ENCODE measurements at regions not wholly inside any gene's neighbourhood (a gene's known extent, or its start where the extent isn't known, plus 50 kb on each side); places are given as distances from the start of the nearest gene placed in this dataset.
A peak's percentile ranks its signal among the peaks of the same experiment; 100 is the strongest.

- no peak for TF ChIP-seq REPIN1 (tag by site-specific recombination; IDR thresholded peaks at IDR 0.05; ENCODE audit: low read depth)
- TF ChIP-seq, protein P1, sequence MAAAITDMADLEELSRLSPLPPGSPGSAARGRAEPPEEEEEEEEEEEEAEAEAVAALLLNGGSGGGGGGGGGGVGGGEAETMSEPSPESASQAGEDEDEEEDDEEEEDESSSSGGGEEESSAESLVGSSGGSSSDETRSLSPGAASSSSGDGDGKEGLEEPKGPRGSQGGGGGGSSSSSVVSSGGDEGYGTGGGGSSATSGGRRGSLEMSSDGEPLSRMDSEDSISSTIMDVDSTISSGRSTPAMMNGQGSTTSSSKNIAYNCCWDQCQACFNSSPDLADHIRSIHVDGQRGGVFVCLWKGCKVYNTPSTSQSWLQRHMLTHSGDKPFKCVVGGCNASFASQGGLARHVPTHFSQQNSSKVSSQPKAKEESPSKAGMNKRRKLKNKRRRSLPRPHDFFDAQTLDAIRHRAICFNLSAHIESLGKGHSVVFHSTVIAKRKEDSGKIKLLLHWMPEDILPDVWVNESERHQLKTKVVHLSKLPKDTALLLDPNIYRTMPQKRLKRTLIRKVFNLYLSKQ (tag by site-specific recombination; IDR thresholded peaks at IDR 0.05; ENCODE audit: borderline replicate concordance), result no peak
These were observed 419.1 kb downstream of the ENC1 start (continued) for GRCh38 chr5:74221413-74221812.

DNA sequence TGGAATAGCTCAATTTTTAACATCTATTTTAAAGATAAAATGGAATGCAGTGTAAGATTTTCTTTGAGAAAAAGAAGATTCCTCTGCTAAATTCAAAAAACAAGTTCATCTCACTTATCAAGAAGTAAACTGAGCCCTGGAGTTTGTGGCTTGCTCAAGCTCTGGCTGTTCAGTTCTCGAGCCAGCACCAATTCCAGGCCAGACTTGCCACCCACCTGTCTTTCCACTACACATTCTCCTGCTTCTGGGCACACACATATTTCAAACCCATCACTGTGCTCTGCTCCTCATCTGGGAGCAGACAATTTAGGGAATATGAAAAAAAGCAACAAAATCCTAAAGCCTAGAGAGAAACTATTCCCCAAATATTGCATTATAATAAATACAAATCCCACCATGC lies 424.5 kb downstream of the ENC1 start:
- ChIA-PET CTCF (interaction anchor here (1.3 kb wide), 1 partner anchor 10 kb away, joined by 7 read pairs; no protein-coding TSS in a partner anchor), POLR2A (no interaction called here)
- Histone ChIP-seq H3K36me3 (ENCODE audit: control insufficient read depth in 2 of 2, insufficient read depth in 1 of 2, low read length in 2 of 2) (no peaks in the 10 kb centered on the region), H3K4me1 (ENCODE audit: control insufficient read depth, insufficient read depth, low read length) (no peaks in the 10 kb centered on the region; the same call in 1 of the 2 replicates), H3K4me3 (ENCODE audit: low read depth, low read length) (no peak overlapping the region), H3K27ac (ENCODE audit: extremely low read depth, low read depth, low read length) (no peak overlapping the region), H3K9me3 (ENCODE audit: control insufficient read depth, insufficient read depth, low read depth, low read length) (no peaks in the 10 kb centered on the region)
- TF ChIP-seq ZNF10 (tag by site-specific recombination; IDR thresholded peaks at IDR 0.05) (no peak), ZNF174 (tag by site-specific recombination; IDR thresholded peaks at IDR 0.05) (no peak), ZBTB48 (tag by site-specific recombination; IDR thresholded peaks at IDR 0.05) (no peak), ZNF654 (tag by site-specific recombination; IDR thresholded peaks at IDR 0.05; ENCODE audit: low read depth) (no peak), ZNF157 (tag by site-specific recombination; IDR thresholded peaks at IDR 0.05) (no peak), ZNF416 (tag by site-specific recombination; IDR thresholded peaks at IDR 0.05) (no peak), ZNF701 (tag by site-specific recombination; IDR thresholded peaks at IDR 0.05) (no peak), ZBTB6 (tag by site-specific recombination; IDR thresholded peaks at IDR 0.05) (no peak), ZNF596 (tag by site-specific recombination; IDR thresholded peaks at IDR 0.05) (no peak), ZNF394 (tag by site-specific recombination; IDR thresholded peaks at IDR 0.05; ENCODE audit: borderline replicate concordance) (no peak), ZNF211 (tag by site-specific recombination; IDR thresholded peaks at IDR 0.05; ENCODE audit: low read depth) (no peak), ZNF423 (tag by site-specific recombination; IDR thresholded peaks at IDR 0.05) (no peak)
- TF ChIP-seq, protein P2, sequence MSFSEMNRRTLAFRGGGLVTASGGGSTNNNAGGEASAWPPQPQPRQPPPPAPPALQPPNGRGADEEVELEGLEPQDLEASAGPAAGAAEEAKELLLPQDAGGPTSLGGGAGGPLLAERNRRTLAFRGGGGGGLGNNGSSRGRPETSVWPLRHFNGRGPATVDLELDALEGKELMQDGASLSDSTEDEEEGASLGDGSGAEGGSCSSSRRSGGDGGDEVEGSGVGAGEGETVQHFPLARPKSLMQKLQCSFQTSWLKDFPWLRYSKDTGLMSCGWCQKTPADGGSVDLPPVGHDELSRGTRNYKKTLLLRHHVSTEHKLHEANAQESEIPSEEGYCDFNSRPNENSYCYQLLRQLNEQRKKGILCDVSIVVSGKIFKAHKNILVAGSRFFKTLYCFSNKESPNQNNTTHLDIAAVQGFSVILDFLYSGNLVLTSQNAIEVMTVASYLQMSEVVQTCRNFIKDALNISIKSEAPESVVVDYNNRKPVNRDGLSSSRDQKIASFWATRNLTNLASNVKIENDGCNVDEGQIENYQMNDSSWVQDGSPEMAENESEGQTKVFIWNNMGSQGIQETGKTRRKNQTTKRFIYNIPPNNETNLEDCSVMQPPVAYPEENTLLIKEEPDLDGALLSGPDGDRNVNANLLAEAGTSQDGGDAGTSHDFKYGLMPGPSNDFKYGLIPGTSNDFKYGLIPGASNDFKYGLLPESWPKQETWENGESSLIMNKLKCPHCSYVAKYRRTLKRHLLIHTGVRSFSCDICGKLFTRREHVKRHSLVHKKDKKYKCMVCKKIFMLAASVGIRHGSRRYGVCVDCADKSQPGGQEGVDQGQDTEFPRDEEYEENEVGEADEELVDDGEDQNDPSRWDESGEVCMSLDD (tag by site-specific recombination; IDR thresholded peaks at IDR 0.05), result no peak

- no peaks in the 10 kb centered on the region; the same call in 1 of the 2 replicates for H3K4me1 ChIP-seq (ENCODE audit: control insufficient read depth, insufficient read depth, low read length)
- no peaks in the 10 kb centered on the region for H3K36me3 ChIP-seq (ENCODE audit: control insufficient read depth in 2 of 2, insufficient read depth in 1 of 2, low read length in 2 of 2)
- H3K9me3 ChIP-seq (ENCODE audit: control insufficient read depth, insufficient read depth, low read depth, low read length), result no peaks in the 10 kb centered on the region
- ChIA-PET POLR2A (interaction anchor here (0.9 kb wide), 1 partner anchor 428 kb away, joined by 7 read pairs; the partner anchor contains the start of gene ENC1), CTCF (interaction anchor here (0.6 to 1.7 kb wide), 31 partner anchors 8 to 442 kb away, joined by 3 to 10 read pairs (median 3); no protein-coding TSS in a partner anchor)
- no peak overlapping the region for H3K4me3 ChIP-seq (ENCODE audit: low read depth, low read length)
- H3K27ac ChIP-seq (ENCODE audit: extremely low read depth, low read depth, low read length), result no peak overlapping the region
- TF ChIP-seq GFI1B (tag by site-specific recombination; IDR thresholded peaks at IDR 0.05) (no peak), ZNF654 (tag by site-specific recombination; IDR thresholded peaks at IDR 0.05; ENCODE audit: low read depth) (peak; percentile 41; the same call in 1 of the 2 replicates), ZNF558 (tag by site-specific recombination; IDR thresholded peaks at IDR 0.05) (no peak)
These were observed 428.2 kb downstream of the ENC1 start for GRCh38 chr5:74212336-74212735.

Data from HEK293 (cell line).